Activated CD4-positive, alpha-beta T cell treated with anti-CD3 and anti-CD28 coated beads, Interleukin-2, Interleukin-6, amounts not matched to agents 100 ng/mL and 50 ng/mL, durations not matched to agents 16 hours and 8 hours (primary cell): ENCODE measurements at regions not wholly inside any gene's neighbourhood (a gene's known extent, or its start where the extent isn't known, plus 50 kb on each side); places are given as distances from the start of the nearest gene placed in this dataset.
"Not testable (repeated sequence)": the region's sequence is repeated elsewhere in the genome, so short reads cannot be mapped to it uniquely, and the experiment has no call there.

ENCODE experiments used
- DNase-seq: peaks from one replicate; pipeline ENCODE4 v3.0.0-alpha.2; 2020

DNA sequence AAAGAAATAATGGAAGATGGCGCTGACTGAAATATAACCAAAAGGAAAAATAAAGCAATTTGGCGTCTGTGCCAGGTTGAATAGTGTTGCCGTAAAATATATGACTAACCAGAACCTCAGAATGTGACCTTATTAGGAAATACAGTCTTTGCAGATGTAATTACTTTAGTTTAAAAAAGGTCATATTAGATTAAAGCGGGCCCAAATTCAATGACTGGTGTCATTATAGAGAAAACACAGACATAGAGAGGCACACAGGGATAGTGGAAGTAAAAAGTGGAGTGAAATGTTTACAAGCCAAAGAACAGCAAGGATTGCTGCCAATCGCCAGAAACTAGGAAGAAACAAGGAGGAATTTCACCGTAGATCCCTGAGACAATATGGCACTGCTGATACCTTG is 521.2 kb downstream of the FRK start:
- no peak for DNase-seq

DNA sequence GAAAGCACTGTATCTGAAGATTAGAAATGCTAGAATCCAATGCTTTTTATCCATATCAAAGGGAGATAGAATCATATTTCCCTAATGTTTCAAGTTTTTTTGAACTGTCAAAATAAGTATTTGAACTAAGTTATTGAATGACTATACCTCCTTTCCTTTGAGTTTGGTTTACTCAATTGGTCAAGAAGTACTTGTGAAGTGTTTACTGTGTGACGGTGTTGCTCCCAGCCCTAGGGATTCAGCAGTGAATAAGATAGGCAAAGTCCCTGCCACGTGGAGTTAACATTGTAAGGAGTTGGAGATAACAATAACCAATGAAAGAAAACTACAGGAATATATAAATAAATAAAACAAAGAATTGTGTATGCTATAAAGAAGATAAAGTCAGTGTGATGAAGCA is 535.9 kb downstream of the FRK start:
- no peak for DNase-seq

DNA sequence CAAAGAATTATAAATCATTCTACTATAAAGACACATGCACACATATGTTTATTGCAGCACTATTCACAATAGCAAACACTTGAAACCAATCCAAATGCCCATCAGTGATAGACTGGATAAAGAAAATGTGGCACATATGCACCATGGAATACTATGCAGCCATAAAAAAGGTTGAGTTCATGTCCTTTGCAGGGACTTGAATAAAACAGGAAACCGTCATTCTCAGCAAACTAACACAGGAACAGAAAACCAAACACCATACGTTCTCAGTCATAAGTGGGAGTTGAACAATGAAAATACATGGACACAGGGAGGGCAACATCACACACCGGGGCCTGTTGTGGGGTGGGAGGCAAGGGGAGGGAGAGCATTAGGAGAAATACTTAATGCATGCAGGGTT is 538.9 kb downstream of the FRK start:
- not testable (repeated sequence) for DNase-seq

DNA sequence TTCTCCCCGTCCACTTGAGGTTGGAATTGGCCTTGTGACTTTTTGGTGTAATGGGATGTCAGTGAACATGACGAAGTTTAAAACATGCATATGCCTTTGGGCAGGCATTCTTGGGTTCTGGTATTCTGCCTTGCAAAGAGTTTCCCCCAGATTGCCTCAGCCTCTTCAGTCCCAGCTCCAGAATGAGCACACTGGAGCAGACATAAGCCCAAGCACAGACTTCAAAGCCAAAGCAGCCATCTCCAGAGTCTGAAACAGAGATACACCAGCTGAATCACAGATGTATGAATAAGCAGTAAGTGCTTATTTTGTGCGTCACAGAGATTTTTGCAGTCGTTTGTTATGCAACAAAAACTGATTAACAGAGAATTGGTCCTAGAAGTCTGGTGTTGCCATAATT is 546.0 kb downstream of the FRK start:
- no peak for DNase-seq

DNA sequence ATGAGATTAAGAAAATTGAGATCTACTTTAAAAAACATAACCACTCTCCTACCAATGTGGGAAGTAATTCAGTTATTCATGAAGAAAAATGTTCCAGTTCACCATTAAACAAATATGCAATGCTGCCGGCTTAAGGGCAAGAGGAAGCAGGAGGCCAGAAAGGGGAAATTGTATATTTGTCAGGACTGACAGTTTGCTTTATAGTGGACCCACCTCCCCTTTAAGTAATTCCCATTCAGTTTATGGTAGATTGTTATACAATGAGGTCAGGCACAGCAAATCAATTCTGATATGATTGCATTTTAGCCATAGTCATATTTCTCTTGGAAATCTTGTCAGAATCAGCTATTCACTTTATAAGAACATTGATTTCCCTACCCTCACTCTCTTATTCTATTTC is 547.8 kb downstream of the FRK start:
- no peak for DNase-seq

DNA sequence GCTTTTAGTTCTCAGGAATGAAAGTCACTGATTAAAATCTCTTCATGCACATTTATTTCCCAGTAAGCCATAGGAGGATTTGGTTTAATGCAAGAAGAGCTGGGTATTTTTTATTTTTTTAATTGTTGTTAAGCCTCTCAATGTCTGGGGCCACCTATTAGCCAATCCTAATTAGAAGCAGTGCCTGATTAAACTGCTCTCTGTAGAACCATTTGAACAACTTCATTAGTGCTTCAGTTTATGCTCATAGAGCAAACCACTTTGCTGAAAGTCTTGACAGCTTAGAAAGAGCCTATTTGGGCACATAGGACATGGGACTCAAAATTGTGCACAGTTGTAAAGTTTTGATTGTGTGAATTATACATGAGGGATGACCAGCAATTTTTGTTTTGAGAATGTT is 548.9 kb downstream of the FRK start:
- DNase-seq = no peak

DNA sequence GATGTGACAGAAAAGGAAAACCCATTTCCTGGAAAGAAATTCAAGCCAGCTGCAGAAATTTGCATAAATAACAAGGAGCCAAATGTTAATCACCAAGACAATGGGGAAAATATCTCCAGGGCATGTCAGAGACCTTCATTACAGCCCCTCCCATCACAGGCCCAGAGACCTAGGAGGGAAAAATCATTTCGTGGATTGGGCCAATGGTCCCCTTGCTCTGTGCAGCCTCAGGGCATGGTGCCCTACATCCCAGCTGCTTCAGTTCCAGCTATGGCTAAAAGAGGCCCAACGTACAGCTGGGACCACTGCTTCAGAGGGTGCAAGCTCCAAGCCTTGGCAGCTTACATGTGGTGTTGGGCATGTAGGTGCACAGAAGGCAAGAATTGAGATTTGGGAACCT is 558.3 kb downstream of the FRK start:
- not testable (repeated sequence) for DNase-seq

DNA sequence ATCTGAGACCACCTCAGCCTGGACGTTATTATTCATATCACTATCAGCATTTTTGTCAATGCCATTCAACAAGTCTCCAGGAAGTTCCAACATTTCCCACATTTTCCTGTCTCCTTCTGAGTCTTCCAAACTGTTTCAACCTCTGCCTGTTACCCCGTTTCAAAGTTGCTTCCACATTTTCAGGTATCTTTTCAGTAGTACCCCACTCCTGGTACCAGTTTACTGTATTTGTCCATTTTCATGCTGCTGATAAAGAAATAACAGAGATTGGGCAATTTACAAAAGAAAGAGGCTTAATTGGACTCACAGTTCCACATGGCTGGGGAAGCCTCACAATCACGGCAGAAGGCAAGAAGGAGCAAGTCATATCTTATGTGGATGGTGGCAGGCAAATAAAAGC is 565.5 kb downstream of the FRK start:
- no peak for DNase-seq

DNA sequence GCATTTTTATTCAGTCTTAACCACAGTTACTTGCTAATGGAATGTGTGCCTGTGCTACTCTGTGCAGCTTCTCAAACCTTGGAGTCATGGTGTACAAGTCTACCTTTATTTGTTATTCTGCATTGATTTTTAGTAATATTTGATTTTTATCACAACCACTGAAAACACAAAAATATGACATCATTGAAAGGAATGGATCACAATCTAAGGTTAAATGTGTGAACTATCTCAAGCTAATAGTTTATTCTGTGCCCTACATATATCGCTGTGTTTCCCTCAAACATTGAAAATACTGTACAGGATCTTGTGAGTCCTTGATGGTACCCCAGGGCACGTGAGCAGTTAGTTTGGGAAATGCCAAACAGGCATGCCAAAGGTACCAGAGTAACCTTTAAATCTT is 573.4 kb downstream of the FRK start:
- no peak for DNase-seq

DNA sequence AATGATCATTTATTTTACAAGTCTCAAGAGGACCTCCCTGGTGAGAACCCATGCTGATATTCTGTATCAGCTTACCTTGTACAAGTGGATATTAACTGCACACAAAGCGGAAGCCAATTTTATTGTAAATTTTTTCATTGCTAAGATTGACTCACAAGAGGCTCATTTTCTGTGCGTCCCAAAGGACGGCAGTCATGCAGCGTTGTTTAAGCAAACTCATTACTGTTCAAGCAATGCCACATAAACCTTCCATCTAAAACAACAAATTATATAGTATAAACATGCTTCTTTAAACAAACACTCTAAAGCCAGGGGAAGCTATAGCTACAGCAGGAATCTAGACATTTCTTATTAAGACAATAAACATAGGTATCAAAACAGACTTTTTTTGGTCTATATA is 575.3 kb downstream of the FRK start:
- DNase-seq = no peak

DNA sequence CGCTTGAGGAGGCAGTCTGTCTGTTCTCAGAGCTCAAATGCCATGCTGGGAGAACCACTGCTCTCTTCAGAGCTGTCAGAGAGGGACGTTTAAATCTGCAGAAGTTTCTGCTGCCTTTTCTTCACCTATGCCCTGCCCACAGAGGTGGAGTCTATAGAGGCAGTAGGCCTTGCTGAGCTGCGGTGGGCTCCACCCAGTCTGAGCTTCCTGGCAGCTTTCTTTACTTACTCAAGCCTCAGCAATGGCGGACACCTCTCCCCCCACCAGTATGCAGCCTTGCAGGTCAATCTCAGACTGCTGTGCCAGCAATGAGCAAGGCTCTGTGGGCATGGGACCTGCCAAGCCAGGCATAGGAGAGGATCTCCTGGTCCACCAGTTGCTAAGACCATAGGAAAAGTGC is 580.1 kb downstream of the FRK start:
- DNase-seq = not testable (repeated sequence)

DNA sequence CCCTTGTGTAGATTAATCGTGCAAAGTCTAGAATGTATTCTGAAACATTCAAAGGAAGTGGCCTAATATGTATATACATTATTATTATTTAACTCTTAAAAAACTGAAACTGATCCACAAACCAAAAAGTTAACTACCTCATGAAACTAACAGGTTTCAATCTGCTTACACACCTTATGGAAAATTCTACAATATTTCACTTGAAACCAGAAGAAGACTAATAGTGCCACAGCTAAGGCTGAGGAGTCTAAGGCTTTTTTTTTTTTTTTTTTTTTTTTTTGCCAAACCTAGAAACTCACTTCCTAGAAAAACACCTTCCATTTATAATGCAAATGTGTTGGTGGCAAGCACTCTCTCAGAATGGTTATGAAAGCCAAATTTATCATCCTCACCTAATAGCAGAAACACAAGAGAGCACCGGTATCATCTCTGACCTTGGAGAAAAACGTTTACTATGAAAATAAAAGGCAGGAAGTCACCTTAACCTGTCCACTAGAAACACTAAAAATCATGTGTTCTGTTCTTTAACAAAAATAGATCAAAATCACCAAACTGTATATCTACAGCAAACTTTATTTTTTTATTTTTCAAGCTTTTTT is 586.1 kb downstream of the FRK start:
- no peak for DNase-seq

DNA sequence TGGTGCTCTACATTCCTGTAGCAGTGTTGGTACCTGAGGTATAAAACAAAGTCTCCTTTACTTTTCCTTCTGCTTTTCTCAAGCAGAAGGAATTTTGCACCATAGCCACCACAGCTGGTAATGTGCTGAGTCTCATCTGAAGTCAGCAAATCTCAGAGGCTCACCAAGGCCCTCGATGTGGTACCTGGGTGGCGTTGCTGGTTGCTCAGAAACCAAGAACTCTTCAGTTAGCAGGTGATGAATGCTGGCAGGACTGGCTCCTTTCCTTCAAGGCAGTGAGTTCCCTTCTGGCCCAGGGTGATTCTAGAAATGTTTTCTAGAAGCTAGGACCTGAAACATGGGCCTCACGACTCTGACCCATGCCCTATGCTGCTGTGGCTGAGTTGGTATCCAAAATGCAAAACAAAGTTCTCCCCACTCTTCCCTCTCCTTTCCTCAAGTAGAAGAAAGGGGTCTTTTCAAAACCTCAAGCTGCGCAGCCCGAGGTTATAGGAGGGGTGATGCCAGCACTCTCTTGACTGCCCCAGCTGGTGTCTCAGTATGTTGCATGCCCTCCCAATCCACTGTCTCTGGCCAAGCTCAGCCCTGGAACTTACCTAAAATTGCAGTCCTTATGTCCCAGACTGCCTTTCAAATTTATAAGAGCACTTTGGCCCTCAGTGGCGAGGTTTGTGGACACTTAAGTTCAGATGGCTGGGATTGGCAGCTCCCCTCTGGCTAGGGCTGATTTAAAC is 592.3 kb downstream of the FRK start:
- DNase-seq = no peak

DNA sequence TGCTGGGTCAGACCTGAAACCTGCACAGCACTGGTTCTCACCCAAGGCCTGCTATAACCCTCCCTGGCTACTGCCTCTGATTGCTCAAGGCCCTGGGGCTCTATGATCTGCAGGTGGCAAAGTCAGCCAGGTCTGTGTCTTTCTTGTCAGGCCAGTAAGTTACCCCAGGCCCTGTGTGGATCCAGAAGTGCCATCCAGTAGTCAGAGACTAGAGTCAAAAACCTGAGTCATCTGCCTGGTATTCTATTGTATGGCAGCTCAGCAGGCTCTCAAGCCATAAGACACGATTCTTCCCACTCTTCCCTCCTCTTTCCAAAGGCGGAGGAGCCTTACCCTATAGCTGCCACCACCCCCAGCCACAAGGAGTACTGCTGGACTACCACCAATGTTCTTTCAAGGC is 593.0 kb downstream of the FRK start:
- no peak for DNase-seq

DNA sequence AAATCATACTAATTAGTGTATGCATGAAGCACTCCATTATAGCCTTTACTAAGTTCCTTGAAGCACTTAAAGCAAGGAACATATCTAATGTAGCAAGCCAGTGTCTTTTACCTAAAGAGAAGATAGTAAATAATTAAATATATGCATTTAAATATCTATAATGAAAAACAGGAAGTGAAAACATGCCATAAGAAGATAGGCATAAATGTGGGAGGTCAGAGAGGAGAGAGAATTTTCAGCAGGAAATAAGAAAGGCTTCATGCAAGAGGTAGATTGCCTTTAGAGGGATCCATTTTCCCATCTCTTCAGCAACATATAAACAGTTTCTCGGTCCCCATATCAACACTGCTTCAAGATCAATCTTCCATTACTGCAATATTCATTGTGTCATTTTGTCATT is 599.8 kb downstream of the FRK start:
- DNase-seq = no peak

DNA sequence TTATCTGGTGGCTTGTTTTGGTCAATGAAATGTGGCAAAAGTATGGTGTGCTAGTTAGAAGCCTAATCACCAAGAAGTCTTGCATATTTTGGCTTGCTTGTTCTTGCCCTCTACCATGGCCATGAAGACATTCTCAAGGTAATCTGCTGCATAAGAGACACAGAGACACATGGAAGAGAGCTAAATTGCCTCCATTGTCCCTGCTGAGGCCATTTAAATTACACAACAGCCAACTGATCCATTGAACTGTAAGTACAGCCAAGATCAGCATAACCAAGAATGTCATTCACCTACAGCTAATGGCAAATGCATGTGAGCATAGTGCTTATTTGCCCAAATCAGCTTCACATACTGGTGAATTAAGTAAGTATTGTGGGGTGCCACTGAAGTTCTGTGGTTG is 603.8 kb downstream of the FRK start:
- DNase-seq = no peak

DNA sequence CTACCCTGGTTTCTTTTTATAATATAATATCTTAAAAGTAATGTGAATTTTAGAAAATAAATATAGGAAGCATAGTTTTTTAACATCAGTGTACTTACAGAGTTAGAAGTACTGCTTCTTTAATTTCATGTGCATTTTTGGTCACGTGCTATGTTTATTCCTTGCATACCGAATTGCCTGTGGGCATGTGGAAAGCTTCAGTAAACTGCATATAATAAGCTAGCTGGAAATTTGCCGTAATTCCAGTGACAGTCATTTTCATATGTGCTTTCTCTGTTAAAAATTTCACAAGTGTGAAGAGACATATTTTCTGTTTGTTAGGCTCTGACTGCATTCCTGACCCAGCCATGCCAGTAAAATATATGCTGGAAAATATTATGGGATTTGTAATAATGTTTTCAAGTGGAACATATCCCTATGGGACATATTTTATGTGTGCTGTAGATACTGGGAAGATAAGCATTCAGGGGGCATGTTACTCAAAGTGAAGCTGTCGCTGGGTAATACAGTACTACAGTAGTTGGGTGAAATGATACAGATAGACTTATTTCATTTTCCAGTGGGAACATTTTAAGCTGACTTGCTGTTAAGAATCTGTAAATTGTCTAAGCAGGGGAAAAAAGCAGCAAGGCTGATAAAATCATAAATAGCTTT is 616.7 kb downstream of the FRK start:
- DNase-seq = no peak

DNA sequence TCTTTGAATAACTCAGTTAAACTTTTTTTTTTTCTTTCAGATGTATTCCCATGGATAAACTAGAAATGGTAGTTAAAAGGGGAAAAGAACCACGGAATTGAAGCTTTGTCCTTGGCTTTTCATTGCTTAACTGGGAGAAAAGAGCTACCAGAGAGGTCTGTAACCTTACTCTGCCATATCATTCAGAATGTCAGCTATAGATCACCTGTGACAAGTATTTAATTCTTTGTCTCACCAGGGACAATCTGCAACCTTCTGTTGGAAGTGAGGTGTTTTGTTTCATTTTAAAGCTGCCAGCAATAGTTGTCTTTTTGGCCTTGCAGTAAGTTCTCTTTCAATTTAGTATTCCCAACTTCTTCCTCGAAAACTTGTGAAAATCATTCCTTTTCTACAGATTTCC is 618.4 kb downstream of the FRK start:
- DNase-seq = no peak

DNA sequence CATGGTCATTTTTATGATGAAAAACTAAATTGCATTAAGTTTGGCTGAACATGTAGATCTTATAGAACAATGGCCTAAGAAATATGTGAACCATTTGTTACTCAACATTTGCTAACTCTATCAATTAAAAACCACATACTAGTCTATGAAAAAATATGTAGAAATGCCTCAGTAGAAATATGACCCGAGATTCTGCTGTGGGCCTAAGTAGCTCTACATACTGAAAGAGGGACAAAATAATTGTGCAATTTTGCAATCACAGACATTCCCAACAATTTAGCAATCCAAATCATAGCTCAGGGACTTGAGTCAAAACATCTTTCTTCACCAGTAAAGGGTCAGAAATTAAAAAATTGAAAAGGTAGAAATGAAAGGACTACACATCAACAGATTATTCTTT is 619.0 kb downstream of the FRK start:
- no peak for DNase-seq

DNA sequence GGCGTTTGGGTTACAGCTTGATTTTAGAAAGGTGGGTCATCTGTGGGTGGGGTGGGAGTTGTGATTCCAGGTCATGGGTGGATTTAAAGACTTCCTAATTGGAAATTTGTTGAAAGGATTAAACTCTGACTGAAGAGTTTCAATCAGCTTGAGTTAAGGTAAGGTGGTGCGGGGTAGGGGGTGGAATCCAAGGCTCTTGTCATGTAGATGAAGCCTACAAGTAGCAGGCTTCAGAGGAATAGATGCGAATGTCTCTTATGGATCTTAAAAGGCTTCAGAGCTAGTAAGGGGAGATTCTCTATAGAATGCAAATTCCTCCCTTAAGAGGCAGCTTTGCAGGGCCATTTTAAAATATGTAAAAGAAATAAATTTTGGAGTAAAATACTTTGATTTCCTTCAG is 645.3 kb downstream of the FRK start:
- DNase-seq = no peak

DNA sequence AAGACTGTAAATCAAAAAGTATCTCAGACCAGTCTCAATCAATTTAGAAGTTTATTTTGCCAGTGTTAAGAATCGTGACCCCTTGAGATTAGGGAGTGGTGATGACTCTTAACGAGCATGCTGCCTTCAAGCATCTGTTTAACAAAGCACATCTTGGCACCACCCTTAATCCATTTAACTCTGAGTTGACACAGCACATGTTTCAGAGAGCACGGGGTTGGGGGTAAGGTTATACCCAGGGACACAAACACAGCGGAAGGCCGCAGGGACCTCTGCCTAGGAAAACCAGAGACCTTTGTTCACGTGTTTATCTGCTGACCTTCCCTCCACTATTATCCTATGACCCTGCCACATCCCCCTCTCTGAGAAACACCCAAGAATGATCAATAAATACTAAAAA is 645.8 kb downstream of the FRK start:
- not testable (repeated sequence) for DNase-seq

DNA sequence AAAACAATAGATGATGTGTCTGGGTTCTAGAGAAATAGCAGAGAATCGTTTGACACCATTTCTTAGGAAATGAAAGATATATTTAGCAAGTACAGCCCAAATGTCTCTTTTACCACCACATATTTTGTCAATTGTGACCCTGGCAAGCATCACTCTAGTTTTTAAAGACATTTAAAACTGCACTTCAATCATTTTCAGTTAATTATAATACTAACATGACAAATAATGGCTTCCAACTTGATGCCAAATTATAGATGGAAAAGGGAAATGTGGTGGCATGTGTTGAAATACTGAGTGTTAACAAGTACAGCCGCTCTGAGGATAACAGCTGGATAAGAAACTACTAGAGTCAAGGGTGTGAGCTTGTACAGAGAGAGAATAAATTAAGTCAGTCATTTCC is 648.9 kb downstream of the FRK start:
- DNase-seq = no peak

DNA sequence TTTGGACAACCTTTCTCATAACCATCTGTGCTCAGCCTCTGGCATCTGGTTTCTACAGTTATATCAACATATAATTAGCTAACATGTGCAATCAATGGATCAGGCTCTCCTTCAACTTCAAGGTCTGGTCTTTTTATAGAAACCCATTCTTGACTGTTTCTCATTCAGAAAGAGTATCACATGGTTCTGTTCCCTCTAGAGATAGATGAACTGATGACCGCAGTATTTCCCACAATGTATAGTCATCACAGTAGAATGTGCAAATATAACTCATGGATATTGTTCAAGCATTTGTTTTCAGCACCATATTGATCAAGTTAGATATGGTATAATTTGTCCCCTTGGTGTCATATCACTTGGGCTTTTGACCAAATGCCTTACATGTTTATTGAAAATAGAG is 656.2 kb downstream of the FRK start:
- DNase-seq = no peak

DNA sequence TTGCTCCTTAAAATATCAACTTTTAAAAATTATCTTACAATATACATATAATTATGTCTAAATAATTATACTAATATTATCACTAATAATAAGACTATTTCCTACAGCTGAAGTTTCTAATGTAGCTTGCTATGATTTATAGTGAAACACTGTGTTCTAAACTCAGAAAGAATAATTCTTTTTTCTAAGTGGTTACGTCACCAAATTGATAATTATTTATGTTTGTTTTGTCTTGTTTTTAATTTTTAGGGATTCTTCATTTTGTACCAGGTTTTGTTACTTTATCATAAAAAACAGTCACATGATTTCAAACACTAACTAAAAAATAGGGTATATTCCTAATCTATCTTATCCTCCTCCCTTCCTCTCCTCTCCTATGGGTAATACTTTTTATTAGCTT is 662.1 kb downstream of the FRK start:
- no peak for DNase-seq
